CD14-positive monocyte (primary cell): ENCODE measurements at regions not wholly inside any gene's neighbourhood (a gene's known extent, or its start where the extent isn't known, plus 50 kb on each side); places are given as distances from the start of the nearest gene placed in this dataset.

Experiments used
- DNase-seq, 3 donors: peaks; one replicate each; pipeline ENCODE4 v3.0.0-alpha.2; 2011 to 2022
- H2AFZ ChIP-seq: 2 replicates; pipeline ENCODE4 v1.6.0; 2012; ENCODE audit warnings: mild to moderate bottlenecking, low read depth, low read length, inconsistent platforms; ENCODE audit not compliant: insufficient read depth, poor library complexity, severe bottlenecking
- H3K27ac ChIP-seq, 2 donors: 1 replicate in 1 of 2; 2 replicates in 1 of 2; pipeline ENCODE4 v1.5.1; 2012 to 2013; ENCODE audit warnings: low read length in 2 of 2, control low read depth in 1 of 2, inconsistent platforms in 1 of 2, low read depth in 1 of 2, mild to moderate bottlenecking in 1 of 2
- H3K27me3 ChIP-seq, 2 donors: one replicate each; pipeline versions ENCODE4 v1.6.0 to v1.6.1; 2011 to 2013; ENCODE audit warnings: low read length in 2 of 2; ENCODE audit not compliant: control insufficient read depth in 2 of 2, insufficient read depth in 2 of 2
- H3K36me3 ChIP-seq, 2 donors: replicated peaks in 1 of 2; 1 replicate in 1 of 2; 2 replicates in 1 of 2; pipeline versions ENCODE4 v1.5.1 to v1.6.1; 2012 to 2013; ENCODE audit warnings: low read length in 2 of 2, control low read depth in 1 of 2, inconsistent platforms in 1 of 2, mild to moderate bottlenecking in 1 of 2; ENCODE audit not compliant: insufficient read depth in 2 of 2, control insufficient read depth in 1 of 2
- H3K4me1 ChIP-seq, 2 donors: 1 replicate in 1 of 2; 2 replicates in 1 of 2; pipeline versions ENCODE4 v1.5.1 to v1.6.1; 2012 to 2013; ENCODE audit warnings: low read length in 2 of 2, control low read depth in 1 of 2, inconsistent platforms in 1 of 2, mild to moderate bottlenecking in 1 of 2, moderate library complexity in 1 of 2; ENCODE audit not compliant: insufficient read depth in 2 of 2, control insufficient read depth in 1 of 2
- H3K4me2 ChIP-seq: replicated peaks from 2 replicates; pipeline ENCODE3; 2012; ENCODE audit warnings: low read length, moderate library complexity, mild to moderate bottlenecking; ENCODE audit not compliant: poor library complexity, severe bottlenecking; ENCODE audit errors: extremely low read depth
- H3K4me3 ChIP-seq, 3 experiments: fragments of 200-600 bp in 1 of 3; sonication (generic) in 1 of 3; replicated peaks in 1 of 3; 1 replicate in 2 of 3; 2 replicates in 1 of 3; pipeline ENCODE4 v1.5.1; 2011 to 2013; ENCODE audit warnings: low read length in 3 of 3, mild to moderate bottlenecking in 3 of 3, control low read depth in 2 of 3, low read depth in 2 of 3, inconsistent platforms in 1 of 3, moderate library complexity in 1 of 3
- H3K79me2 ChIP-seq: 2 replicates; pipeline ENCODE4 v1.6.0; 2012; ENCODE audit warnings: mild to moderate bottlenecking, control low read depth, inconsistent platforms, low read length, moderate library complexity; ENCODE audit not compliant: insufficient read depth
- H3K9ac ChIP-seq: 2 replicates; pipeline ENCODE4 v1.6.0; 2017; ENCODE audit warnings: low read length, mild to moderate bottlenecking; ENCODE audit not compliant: insufficient read depth, poor library complexity, severe bottlenecking
- H3K9me3 ChIP-seq, 2 donors: replicated peaks in 1 of 2; 1 replicate in 1 of 2; 2 replicates in 1 of 2; pipeline versions ENCODE4 v1.5.1 to v1.6.1; 2012 to 2013; ENCODE audit warnings: low read length in 2 of 2, control low read depth in 1 of 2; ENCODE audit not compliant: control insufficient read depth in 1 of 2, insufficient read depth in 1 of 2
- H4K20me1 ChIP-seq: 2 replicates; pipeline ENCODE4 v1.6.0; 2012; ENCODE audit warnings: mild to moderate bottlenecking, low read length, control low read depth, moderate library complexity; ENCODE audit not compliant: insufficient read depth
- H3K27ac Mint-ChIP-seq, 7 donors: one replicate each; pipeline ENCODE4 v1.8.0; 2020; ENCODE audit warnings: mild to moderate bottlenecking in 7 of 7, mixed read lengths in 7 of 7, moderate library complexity in 6 of 7, inconsistent platforms in 2 of 7
- H3K27me3 Mint-ChIP-seq, 3 donors: one replicate each; pipeline ENCODE4 v1.8.0; 2021 to 2022; ENCODE audit warnings: low read depth in 3 of 3, mild to moderate bottlenecking in 3 of 3, mixed read lengths in 3 of 3, moderate library complexity in 3 of 3, inconsistent platforms in 1 of 3
- H3K36me3 Mint-ChIP-seq, 2 donors: one replicate each; pipeline ENCODE4 v1.8.0; 2020; ENCODE audit warnings: mixed read lengths in 2 of 2, inconsistent platforms in 1 of 2, mild to moderate bottlenecking in 1 of 2
- H3K4me1 Mint-ChIP-seq: one replicate; pipeline ENCODE4 v1.8.0; 2020; ENCODE audit warnings: mild to moderate bottlenecking, mixed read lengths
- H3K4me3 Mint-ChIP-seq, 2 donors: one replicate each; pipeline ENCODE4 v1.8.0; 2020; ENCODE audit warnings: mild to moderate bottlenecking in 2 of 2, mixed read lengths in 2 of 2, moderate library complexity in 1 of 2
- H3K9me3 Mint-ChIP-seq, 7 donors: one replicate each; pipeline ENCODE4 v1.8.0; 2020 to 2022; ENCODE audit warnings: mixed read lengths in 7 of 7, mild to moderate bottlenecking in 6 of 7, moderate library complexity in 6 of 7, inconsistent platforms in 2 of 7
- CTCF ChIP-seq: fragments of 200-600 bp; IDR thresholded peaks from one replicate; pipeline ENCODE4 v1.8.0; 2022; ENCODE audit warnings: antibody characterized with exemption, mild to moderate bottlenecking
- WGBS: methylation state at CpG from one replicate; pipeline ENCODE4 v1.1.5; 2013; ENCODE audit warnings: missing lambda C conversion rate; ENCODE audit not compliant: insufficient coverage; 5-methylcytosine and 5-hydroxymethylcytosine counted together
- intact Hi-C, 2 donors: fragments of 100-400 bp; cut with micrococcal nuclease; formaldehyde crosslinking; loops; one replicate each; pipeline versions ENCODE4 v1.15.0 to v1.15.1; 2023

GRCh38 chr4:65918872-65919271, 248.6 kb upstream of the EPHA5 start:
- Histone ChIP-seq H3K4me1 (no peaks in the 10 kb centered on the region), H3K9ac (no peak overlapping the region), H3K4me3 (no peak overlapping the region), H3K36me3 (no peaks in the 10 kb centered on the region), H3K27me3 (no peaks in the 10 kb centered on the region), H3K9me3 (peaks cover 0 to 5% of the 10 kb centered on the region in 2 donors), H2AFZ (no peak overlapping the region), H4K20me1 (no peaks in the 10 kb centered on the region), H3K4me2 (no peak overlapping the region), H3K27ac (no peak overlapping the region), H3K79me2 (no peaks in the 10 kb centered on the region)
- no peak for DNase-seq
- H3K27ac Mint-ChIP-seq, result no peak overlapping the region
- no peak overlapping the region for H3K4me3 Mint-ChIP-seq
- H3K4me1 Mint-ChIP-seq, result no peaks in the 10 kb centered on the region
- no peak for TF ChIP-seq CTCF
- H3K27me3 Mint-ChIP-seq, result no peaks in the 10 kb centered on the region
- intact Hi-C loops, result no loop called here
- H3K9me3 Mint-ChIP-seq, result peaks cover 0 to 3% (median 0%) of the 10 kb centered on the region in 7 donors
- no peaks in the 10 kb centered on the region for H3K36me3 Mint-ChIP-seq

- no peak for TF ChIP-seq CTCF
- H3K4me1 ChIP-seq, result no peaks in the 10 kb centered on the region
- H3K79me2 ChIP-seq, result no peaks in the 10 kb centered on the region
- no peaks in the 10 kb centered on the region for H3K27me3 ChIP-seq
- no peak overlapping the region for H3K4me2 ChIP-seq
- intact Hi-C loops, result no loop called here
- H4K20me1 ChIP-seq, result no peaks in the 10 kb centered on the region
- no peak overlapping the region for H3K4me3 ChIP-seq
- Mint-ChIP-seq H3K36me3 (no peaks in the 10 kb centered on the region), H3K27ac (no peak overlapping the region), H3K4me1 (no peaks in the 10 kb centered on the region), H3K27me3 (no peaks in the 10 kb centered on the region), H3K4me3 (no peak overlapping the region), H3K9me3 (peaks cover 0 to 3% (median 0%) of the 10 kb centered on the region in 7 donors)
- H3K27ac ChIP-seq, result no peak overlapping the region
- peaks cover 0 to 5% of the 10 kb centered on the region in 2 donors for H3K9me3 ChIP-seq
- H3K9ac ChIP-seq, result no peak overlapping the region
- no peak for DNase-seq
- no peak overlapping the region for H2AFZ ChIP-seq
- WGBS, result no CpG with 5 or more reads among the region's 1 CpG
- H3K36me3 ChIP-seq, result no peaks in the 10 kb centered on the region
These were observed 247.9 kb upstream of the EPHA5 start for GRCh38 chr4:65918212-65918611.
